HEK293 (cell line): ENCODE measurements at regions not wholly inside any gene's neighbourhood (a gene's known extent, or its start where the extent isn't known, plus 50 kb on each side); places are given as distances from the start of the nearest gene placed in this dataset.

Source experiments
- CTCF ChIA-PET: fragments of 350-600 bp; formaldehyde crosslinking; extraction: SDS; loops from one replicate; lab custom pipeline; 2021; ENCODE audit warnings: antibody characterized with exemption; lab: Yijun Ruan, JAX
- POLR2A ChIA-PET: fragments of 300-600 bp; formaldehyde crosslinking; extraction: SDS; loops from one replicate; lab custom pipeline; 2020; ENCODE audit warnings: antibody characterized with exemption, inconsistent platforms; lab: Yijun Ruan, JAX
- H3K27ac ChIP-seq: fragments of 200-500 bp; sonication (Bioruptor generic); 2 replicates; pipeline ENCODE4 v1.5.1; 2014; ENCODE audit warnings: low read depth, low read length, control low read depth, inconsistent platforms; ENCODE audit errors: extremely low read depth
- H3K36me3 ChIP-seq, 2 experiments: fragments of 200-500 bp in 1 of 2; sonication (Bioruptor generic) in 1 of 2; 1 replicate in 1 of 2; 2 replicates in 1 of 2; pipeline ENCODE4 v1.5.1; 2014 to 2017; ENCODE audit warnings: inconsistent platforms in 2 of 2, low read length in 2 of 2; ENCODE audit not compliant: control insufficient read depth in 2 of 2, insufficient read depth in 1 of 2
- H3K4me1 ChIP-seq: fragments of 200-500 bp; sonication (Bioruptor generic); 2 replicates; pipeline ENCODE4 v1.5.1; 2014; ENCODE audit warnings: mild to moderate bottlenecking, low read length, inconsistent platforms; ENCODE audit not compliant: control insufficient read depth, insufficient read depth
- H3K4me3 ChIP-seq: 2 replicates; pipeline ENCODE4 v1.5.1; 2011; ENCODE audit warnings: low read depth, mild to moderate bottlenecking, control low read depth, low read length, moderate library complexity
- H3K9me3 ChIP-seq: fragments of 200-500 bp; sonication (Bioruptor generic); 2 replicates; pipeline ENCODE4 v1.5.1; 2014; ENCODE audit warnings: low read depth, low read length, inconsistent platforms; ENCODE audit not compliant: control insufficient read depth, insufficient read depth
- CTCF ChIP-seq: fragments of 450-650 bp; formaldehyde crosslinking; IDR thresholded peaks from 2 replicates; pipeline ENCODE4 v1.5.1; 2016; ENCODE audit warnings: missing biosample characterization, missing genetic modification characterization
- HOXC10 ChIP-seq: sonication (generic); formaldehyde crosslinking; IDR thresholded peaks from 2 replicates; pipeline ENCODE4 v1.8.1; 2023; ENCODE audit warnings: mild to moderate bottlenecking, missing genetic modification reagents
- PATZ1 ChIP-seq: fragments of 450-650 bp; formaldehyde crosslinking; IDR thresholded peaks from 2 replicates; pipeline ENCODE4 v1.5.1; 2016; ENCODE audit warnings: missing biosample characterization, missing genetic modification characterization
- PBX3 ChIP-seq: sonication (generic); formaldehyde crosslinking; IDR thresholded peaks from 2 replicates; pipeline ENCODE4 v1.8.1; 2022; ENCODE audit warnings: mild to moderate bottlenecking, moderate library complexity, missing genetic modification reagents
- ZBTB10 ChIP-seq: fragments of 450-650 bp; formaldehyde crosslinking; IDR thresholded peaks from 2 replicates; pipeline ENCODE4 v1.5.1; 2016; ENCODE audit warnings: missing biosample characterization, missing genetic modification characterization
- ZIC2 ChIP-seq: fragments of 450-650 bp; formaldehyde crosslinking; IDR thresholded peaks from 2 replicates; pipeline ENCODE4 v1.5.1; 2016; ENCODE audit warnings: missing biosample characterization, missing genetic modification characterization
- ZNF114 ChIP-seq: fragments of 450-650 bp; formaldehyde crosslinking; IDR thresholded peaks from 2 replicates; pipeline ENCODE4 v1.5.0; 2017; ENCODE audit warnings: missing biosample characterization, missing genetic modification characterization
- ZNF133 ChIP-seq: fragments of 450-650 bp; formaldehyde crosslinking; IDR thresholded peaks from 2 replicates; pipeline ENCODE4 v1.5.1; 2016; ENCODE audit warnings: missing biosample characterization, missing genetic modification characterization
- ZNF16 ChIP-seq: fragments of 450-650 bp; formaldehyde crosslinking; IDR thresholded peaks from 2 replicates; pipeline ENCODE4 v1.5.1; 2016; ENCODE audit warnings: low read depth, missing biosample characterization, missing genetic modification characterization
- ZNF311 ChIP-seq: fragments of 450-650 bp; formaldehyde crosslinking; IDR thresholded peaks from 2 replicates; pipeline ENCODE4 v1.5.1; 2017; ENCODE audit warnings: missing biosample characterization, missing genetic modification characterization, borderline replicate concordance
- ZNF335 ChIP-seq: fragments of 450-650 bp; formaldehyde crosslinking; conservative IDR thresholded peaks from 2 replicates; pipeline ENCODE4 v1.5.1; 2016; ENCODE audit warnings: missing biosample characterization, missing genetic modification characterization
- ZNF350 ChIP-seq: fragments of 450-650 bp; formaldehyde crosslinking; IDR thresholded peaks from 2 replicates; pipeline ENCODE4 v1.5.0; 2017; ENCODE audit warnings: missing biosample characterization, mild to moderate bottlenecking, missing genetic modification characterization
- ZNF518A ChIP-seq: fragments of 450-650 bp; formaldehyde crosslinking; conservative IDR thresholded peaks from 2 replicates; pipeline ENCODE4 v1.5.1; 2016; ENCODE audit warnings: low read depth, missing biosample characterization, missing genetic modification characterization
- ZNF654 ChIP-seq: fragments of 450-650 bp; formaldehyde crosslinking; IDR thresholded peaks from 2 replicates; pipeline ENCODE4 v1.5.1; 2016; ENCODE audit warnings: low read depth, missing biosample characterization, missing genetic modification characterization
- ZNF660 ChIP-seq: fragments of 450-650 bp; IDR thresholded peaks from 2 replicates; pipeline ENCODE4 v1.5.1; 2018; ENCODE audit warnings: missing biosample characterization, mild to moderate bottlenecking, missing genetic modification characterization
- ZNF670 ChIP-seq: fragments of 450-650 bp; formaldehyde crosslinking; IDR thresholded peaks from 2 replicates; pipeline ENCODE4 v1.5.1; 2016; ENCODE audit warnings: missing biosample characterization, missing genetic modification characterization, low read depth
- ZSCAN30 ChIP-seq: fragments of 450-650 bp; IDR thresholded peaks from 2 replicates; pipeline ENCODE4 v1.5.1; 2018; ENCODE audit warnings: missing biosample characterization, mild to moderate bottlenecking, missing genetic modification characterization, moderate library complexity

- TF ChIP-seq ZNF350 (tag by site-specific recombination) (no peak), ZNF518A (tag by site-specific recombination) (no peak), ZNF16 (tag by site-specific recombination) (no peak), HOXC10 (CRISPR knock-in tag) (no peak), ZNF670 (tag by site-specific recombination) (no peak), ZNF335 (tag by site-specific recombination) (peak; percentile 40)
- Histone ChIP-seq H3K36me3 (no peaks in the 10 kb centered on the region), H3K9me3 (peaks cover 3% of the 10 kb centered on the region; the same call in 1 of the 2 replicates), H3K27ac (no peak overlapping the region), H3K4me3 (no peak overlapping the region), H3K4me1 (peaks cover 4% of the 10 kb centered on the region; the same call in 1 of the 2 replicates)
- ChIA-PET CTCF (interaction anchor here (0.6 to 3.7 kb wide), 66 partner anchors 7 to 1824 kb away, joined by 3 to 18 read pairs (median 3); partner anchors contain the start of gene URI1), POLR2A (interaction anchor here (1.1 kb wide), 1 partner anchor 13 kb away, joined by 3 read pairs; no protein-coding TSS in a partner anchor)
Measured at GRCh38 chr19:30648866-30649862, 277.0 kb downstream of the ZNF536 start.

- CTCF ChIA-PET, result interaction anchor here (0.6 to 3.7 kb wide), 30 partner anchors 8 to 1834 kb away, joined by 3 to 18 read pairs (median 4); no protein-coding TSS in a partner anchor
- H3K9me3 ChIP-seq, result peaks cover 3% of the 10 kb centered on the region; the same call in 1 of the 2 replicates
- no peaks in the 10 kb centered on the region for H3K36me3 ChIP-seq
- peaks cover 4% of the 10 kb centered on the region; the same call in 1 of the 2 replicates for H3K4me1 ChIP-seq
- POLR2A ChIA-PET, result no interaction called here
- H3K4me3 ChIP-seq, result no peak overlapping the region
- no peak overlapping the region for H3K27ac ChIP-seq
- TF ChIP-seq ZNF133 (tag by site-specific recombination), result no peak
- TF ChIP-seq ZBTB10 (tag by site-specific recombination), result no peak
- peak; percentile 77 for TF ChIP-seq ZIC2 (tag by site-specific recombination)
- 0 out of 2 replicates have a peak, but pooled peaks have one; percentile 22 for TF ChIP-seq CTCF (tag by site-specific recombination)
- 0 out of 2 replicates have a peak, but pooled peaks have one; percentile 15 for TF ChIP-seq PATZ1 (tag by site-specific recombination)
- peak; percentile 99 for TF ChIP-seq ZNF660 (tag by site-specific recombination)
- no peak for TF ChIP-seq PBX3 (CRISPR knock-in tag)
- no peak for TF ChIP-seq ZNF311
- no peak for TF ChIP-seq ZNF114 (tag by site-specific recombination)
- peak; percentile 18; the same call in 1 of the 2 replicates for TF ChIP-seq ZNF654
- TF ChIP-seq ZSCAN30 (tag by site-specific recombination), result no peak
Measured at GRCh38 chr19:30647891-30648720, 275.9 kb downstream of the ZNF536 start.
